Activated T-cell treated with anti-CD3 and anti-CD28 coated beads, Interleukin-2, amount 50 U/mL, for 1 hour (primary cell): ENCODE measurements at regions not wholly inside any gene's neighbourhood (a gene's known extent, or its start where the extent isn't known, plus 50 kb on each side); places are given as distances from the start of the nearest gene placed in this dataset.
"Not testable (repeated sequence)": the region's sequence is repeated elsewhere in the genome, so short reads cannot be mapped to it uniquely, and the experiment has no call there.

Experiments used
- DNase-seq: peaks from one replicate; pipeline ENCODE4 v3.0.0-alpha.2; 2020

GRCh38 chr16:72654535-72654934 is 393.4 kb downstream of the ZFHX3 start:
- no peak for DNase-seq

GRCh38 chr16:72649254-72649944 is 398.5 kb downstream of the ZFHX3 start:
- no peak for DNase-seq

GRCh38 chr16:72646615-72647014 is 401.3 kb downstream of the ZFHX3 start:
- no peak for DNase-seq

- no peak for DNase-seq
Observed at GRCh38 chr16:72645538-72645937, 402.4 kb downstream of the ZFHX3 start.

- no peak for DNase-seq
Observed at GRCh38 chr16:72644911-72645310, 403.0 kb downstream of the ZFHX3 start.

- no peak for DNase-seq
Observed at GRCh38 chr16:72639494-72639893, 408.4 kb downstream of the ZFHX3 start.

GRCh38 chr16:72637306-72637705 is 410.6 kb downstream of the ZFHX3 start:
- no peak for DNase-seq

GRCh38 chr16:72635694-72636093 is 412.2 kb downstream of the ZFHX3 start:
- no peak for DNase-seq

- no peak for DNase-seq
Observed at GRCh38 chr16:72635104-72635503, 412.8 kb downstream of the ZFHX3 start.

GRCh38 chr16:72627182-72627896 is 420.6 kb downstream of the ZFHX3 start:
- not testable (repeated sequence) for DNase-seq

- DNase-seq: no peak
Observed at GRCh38 chr16:72626623-72627022, 421.3 kb downstream of the ZFHX3 start.

GRCh38 chr16:72621651-72622050 is 426.3 kb downstream of the ZFHX3 start:
- DNase-seq: no peak

GRCh38 chr16:72620853-72621252 is 427.1 kb downstream of the ZFHX3 start:
- DNase-seq: no peak

GRCh38 chr16:72620348-72620747 is 427.6 kb downstream of the ZFHX3 start:
- no peak for DNase-seq

- no peak for DNase-seq
Observed at GRCh38 chr16:72615856-72616255, 432.1 kb downstream of the ZFHX3 start.

GRCh38 chr16:72612718-72613117 is 435.2 kb downstream of the ZFHX3 start:
- DNase-seq: no peak

- no peak for DNase-seq
Observed at GRCh38 chr16:72612256-72612655, 435.7 kb downstream of the ZFHX3 start.

GRCh38 chr16:72609933-72610332 is 438.0 kb upstream of the PMFBP1 start:
- no peak for DNase-seq

GRCh38 chr16:72609066-72609465 is 437.1 kb upstream of the PMFBP1 start:
- DNase-seq: no peak

GRCh38 chr16:72604375-72604774 is 432.4 kb upstream of the PMFBP1 start:
- DNase-seq: no peak

GRCh38 chr16:72602499-72602898 is 430.5 kb upstream of the PMFBP1 start:
- DNase-seq: no peak

GRCh38 chr16:72598696-72599095 is 426.7 kb upstream of the PMFBP1 start:
- DNase-seq: no peak

GRCh38 chr16:72597938-72598337 is 426.0 kb upstream of the PMFBP1 start:
- no peak for DNase-seq

- DNase-seq: no peak
Observed at GRCh38 chr16:72596373-72596772, 424.4 kb upstream of the PMFBP1 start.
